K562 (cell line): ENCODE measurements at regions not wholly inside any gene's neighbourhood (a gene's known extent, or its start where the extent isn't known, plus 50 kb on each side); places are given as distances from the start of the nearest gene placed in this dataset.
A peak's percentile ranks its signal among the peaks of the same experiment; 100 is the strongest.
"Not testable (repeated sequence)": the region's sequence is repeated elsewhere in the genome, so short reads cannot be mapped to it uniquely, and the experiment has no call there.

ENCODE experiments used
- ATAC-seq: fragments of 200-7000 bp; cut with Tn5 transposase; 3 replicates; pipeline ENCODE4 v1.9.1; 2020; ENCODE audit warnings: moderate library complexity
- BruUV-seq: library from RNA; stranded (reverse); fragments of 400-500 nt; replicated peaks from 2 replicates; lab custom pipeline; 2021; lab: Mats Ljungman, UMichigan
- CTCF ChIA-PET: fragments of 300-600 bp; formaldehyde crosslinking; extraction: SDS; loops from one replicate; lab custom pipeline; 2021; ENCODE audit warnings: low intra/inter-chr PET ratio; lab: Yijun Ruan, JAX
- POLR2A ChIA-PET: fragments of 300-600, 350-650 bp; sonication (Branson Sonifier 250); formaldehyde crosslinking; extraction: SDS; loops from one replicate; lab custom pipeline; 2021; ENCODE audit warnings: antibody characterized with exemption, inconsistent platforms; lab: Yijun Ruan, JAX
- DNase-seq, 4 experiments: peaks; one replicate each; pipeline versions ENCODE4 v3.0.0 to v3.0.0-alpha.2; 2011 to 2018; ENCODE audit warnings: low spot score in 3 of 4, mixed read lengths in 3 of 4; ENCODE audit errors: extremely low read depth in 1 of 4
- FAIRE-seq: peaks from 2 replicates; lab custom pipeline; 2011; peaks lifted over from hg19 to GRCh38; lab: Jason Lieb, UNC
- H2AFZ ChIP-seq: 2 replicates; pipeline ENCODE4 v1.6.0; 2011; ENCODE audit warnings: low read depth, low read length, control low read depth, inconsistent platforms
- H3K27ac ChIP-seq: fragments of 200-600 bp; 3 replicates; pipeline ENCODE4 v1.8.0; 2011; ENCODE audit warnings: low read depth, mild to moderate bottlenecking, control low read depth, inconsistent platforms, low read length, moderate library complexity, mixed read lengths; ENCODE audit errors: extremely low read depth
- H3K27me3 ChIP-seq, 2 experiments: fragments of 300-600 bp in 1 of 2; 2 replicates in 1 of 2; 3 replicates in 1 of 2; pipeline versions ENCODE4 v1.6.0 to v1.8.0; 2011; ENCODE audit warnings: inconsistent platforms in 2 of 2, low read length in 2 of 2, mild to moderate bottlenecking in 1 of 2, mixed read lengths in 1 of 2, moderate library complexity in 1 of 2; ENCODE audit not compliant: control insufficient read depth in 2 of 2, insufficient read depth in 2 of 2
- H3K36me3 ChIP-seq: fragments of 300-600 bp; 3 replicates; pipeline ENCODE4 v1.8.0; 2011; ENCODE audit warnings: mild to moderate bottlenecking, low read length, inconsistent platforms; ENCODE audit not compliant: control insufficient read depth, insufficient read depth
- H3K4me1 ChIP-seq, 2 experiments: fragments of 200-600 bp in 1 of 2; replicated peaks in 1 of 2; 2 replicates in 1 of 2; 3 replicates in 1 of 2; pipeline versions ENCODE4 v1.5.1 to v1.8.0; 2011; ENCODE audit warnings: inconsistent platforms in 2 of 2, low read length in 2 of 2, mild to moderate bottlenecking in 1 of 2, mixed read lengths in 1 of 2, moderate library complexity in 1 of 2; ENCODE audit not compliant: control insufficient read depth in 2 of 2, insufficient read depth in 2 of 2
- H3K4me2 ChIP-seq: 2 replicates; pipeline ENCODE4 v1.6.1; 2011; ENCODE audit warnings: low read length, control low read depth, inconsistent platforms, mixed read lengths; ENCODE audit not compliant: insufficient read depth
- H3K4me3 ChIP-seq: fragments of 200-600 bp; sonication (generic), shearing (Covaris generic); 2 replicates; pipeline ENCODE4 v1.5.1; 2016; ENCODE audit warnings: control low read depth, inconsistent platforms
- H3K79me2 ChIP-seq: fragments of 200-600 bp; 3 replicates; pipeline ENCODE4 v1.8.0; 2011; ENCODE audit warnings: low read length, inconsistent platforms; ENCODE audit not compliant: control insufficient read depth, insufficient read depth
- H3K9ac ChIP-seq, 2 experiments: 2 replicates each; pipeline versions ENCODE4 v1.6.0 to v1.6.1; 2011; ENCODE audit warnings: low read depth in 2 of 2, low read length in 2 of 2, control low read depth in 1 of 2, inconsistent platforms in 1 of 2, mild to moderate bottlenecking in 1 of 2, mixed read lengths in 1 of 2; ENCODE audit not compliant: insufficient read depth in 1 of 2
- H3K9me1 ChIP-seq: one replicate; pipeline ENCODE4 v1.6.0; 2011; ENCODE audit warnings: inconsistent platforms, mild to moderate bottlenecking, low read length, moderate library complexity; ENCODE audit not compliant: control insufficient read depth, insufficient read depth
- H3K9me3 ChIP-seq: replicated peaks from 2 replicates; pipeline ENCODE4 v1.5.1; 2011; ENCODE audit warnings: low read depth, low read length, inconsistent platforms; ENCODE audit not compliant: control insufficient read depth, insufficient read depth
- H4K20me1 ChIP-seq: replicated peaks from 2 replicates; pipeline ENCODE4 v1.6.1; 2011; ENCODE audit warnings: low read length, inconsistent platforms, mixed read lengths; ENCODE audit not compliant: control insufficient read depth, insufficient read depth
- ARID1B ChIP-seq: fragments of 450-650 bp; IDR thresholded peaks from 2 replicates; pipeline ENCODE4 v1.6.1; 2016; ENCODE audit warnings: antibody characterized with exemption, mild to moderate bottlenecking, inconsistent platforms
- ARNT ChIP-seq, 2 experiments: fragments of 450-650 bp; IDR thresholded peaks; 2 replicates each; pipeline ENCODE4 v1.6.1; 2016; ENCODE audit warnings: mild to moderate bottlenecking in 1 of 2
- ELF4 ChIP-seq: fragments of 450-650 bp; formaldehyde crosslinking; IDR thresholded peaks from 2 replicates; pipeline ENCODE4 v1.4.0; 2022; ENCODE audit warnings: missing genetic modification characterization
- GATAD2A ChIP-seq: fragments of 450-650 bp; IDR thresholded peaks from 2 replicates; pipeline ENCODE4 v1.6.1; 2017
- HDAC2 ChIP-seq: fragments of 450-650 bp; IDR thresholded peaks from 2 replicates; pipeline ENCODE4 v1.6.1; 2016; ENCODE audit warnings: mild to moderate bottlenecking
- MAZ ChIP-seq, 2 experiments: fragments of 450-650 bp in 1 of 2; sonication (generic) in 1 of 2; formaldehyde crosslinking; IDR thresholded peaks in 1 of 2; conservative IDR thresholded peaks in 1 of 2; 2 replicates each; pipeline versions ENCODE4 v1.4.0 to v1.5.0; 2020; ENCODE audit warnings: mild to moderate bottlenecking in 1 of 2, missing genetic modification reagents in 1 of 2
- MEIS2 ChIP-seq: fragments of 450-650 bp; IDR thresholded peaks from 2 replicates; pipeline ENCODE4 v1.6.1; 2014; ENCODE audit warnings: mild to moderate bottlenecking; ENCODE audit not compliant: partially characterized antibody
- NR2C1 ChIP-seq, 2 experiments: fragments of 450-650 bp; IDR thresholded peaks; 2 replicates each; pipeline ENCODE4 v1.6.1; 2017; ENCODE audit warnings: mild to moderate bottlenecking in 2 of 2, antibody characterized with exemption in 1 of 2, inconsistent platforms in 1 of 2, missing compliant biosample characterization in 1 of 2, missing genetic modification characterization in 1 of 2
- PKNOX1 ChIP-seq: fragments of 450-650 bp; IDR thresholded peaks from 2 replicates; pipeline ENCODE4 v1.6.1; 2016
- SOX6 ChIP-seq: fragments of 450-650 bp; IDR thresholded peaks from 2 replicates; pipeline ENCODE4 v1.6.1; 2014; ENCODE audit warnings: mild to moderate bottlenecking
- TEAD4 ChIP-seq, 2 experiments: sonication (generic) in 1 of 2; formaldehyde crosslinking in 1 of 2; IDR thresholded peaks; 2 replicates each; pipeline versions ENCODE4 v1.6.1 to v1.8.0; 2012 to 2022; ENCODE audit warnings: borderline replicate concordance in 1 of 2, inconsistent platforms in 1 of 2, low read length in 1 of 2, mild to moderate bottlenecking in 1 of 2, missing genetic modification reagents in 1 of 2
- ZNF197 ChIP-seq: fragments of 200-800 bp; sonication (Bioruptor generic); IDR thresholded peaks from 2 replicates; pipeline ENCODE4 v1.6.1; 2016; ENCODE audit warnings: low read depth, missing genetic modification characterization, missing compliant biosample characterization
- ZNF41 ChIP-seq: fragments of 250-450 bp; sonication (Bioruptor Pico); conservative IDR thresholded peaks from 2 replicates; pipeline ENCODE4 v1.4.0; 2020; ENCODE audit warnings: mild to moderate bottlenecking
- ZNF586 ChIP-seq: fragments of 450-650 bp; formaldehyde crosslinking; conservative IDR thresholded peaks from 2 replicates; pipeline ENCODE4 v1.4.0; 2020; ENCODE audit warnings: mild to moderate bottlenecking, moderate library complexity
- ZNF695 ChIP-seq: fragments of 450-650 bp; formaldehyde crosslinking; IDR thresholded peaks from 2 replicates; pipeline ENCODE4 v1.4.0; 2020; ENCODE audit warnings: mild to moderate bottlenecking, moderate library complexity
- WGBS: fragments of 100-300 bp; shearing (Covaris generic); methylation state at CpG from one replicate; pipeline ENCODE4 v1.1.6; 2016; ENCODE audit warnings: low coverage, mixed read lengths; ENCODE audit not compliant: insufficient coverage; ENCODE audit errors: missing lambda C conversion rate; 5-methylcytosine and 5-hydroxymethylcytosine counted together
- in situ Hi-C: fragments of 300-500 bp; cut with MboI; formaldehyde crosslinking; loops from 4 replicates; pipeline ENCODE4 v1.15.0; 2018; ENCODE audit warnings: inconsistent platforms, mixed read lengths
- intact Hi-C: fragments of 100-400 bp; cut with micrococcal nuclease; formaldehyde crosslinking; loops from 2 replicates; pipeline ENCODE4 v1.14.2; 2022

GRCh38 chr11:71712350-71712749 lies 120.7 kb upstream of the DEFB108B start:
- ATAC-seq, H4K20me1 ChIP-seq, H3K4me3 ChIP-seq, H3K79me2 ChIP-seq, in situ Hi-C loops, FAIRE-seq, H3K9ac ChIP-seq, CTCF ChIA-PET, POLR2A ChIA-PET, H3K9me3 ChIP-seq, intact Hi-C loops, H3K4me2 ChIP-seq, BruUV-seq, DNase-seq, H2AFZ ChIP-seq, H3K36me3 ChIP-seq, H3K27ac ChIP-seq, H3K9me1 ChIP-seq, H3K27me3 ChIP-seq: not testable (repeated sequence)
- peaks cover 0 to 27% of the 10 kb centered on the region in 2 experiments; a peak in 3 of 5 replicates for H3K4me1 ChIP-seq
- WGBS = 17% methylated on average over 2 of the region's 2 CpGs
- peak; percentile 64 for TF ChIP-seq MEIS2
- TF ChIP-seq PKNOX1 = 0 out of 2 replicates have a peak, but pooled peaks have one; percentile 15
- TF ChIP-seq ARNT (IDR thresholded peaks at IDR 0.05) = peak in 1 of 2 experiments; percentile 75; a peak in 2 of 4 replicates

- peak overlapping the region; percentile 55; the same call in 1 of the 3 replicates for H3K27ac ChIP-seq
- H3K36me3 ChIP-seq; in situ Hi-C loops; H3K9ac ChIP-seq; intact Hi-C loops; POLR2A ChIA-PET; ATAC-seq; H3K9me3 ChIP-seq; H2AFZ ChIP-seq; BruUV-seq; H3K4me2 ChIP-seq; H3K79me2 ChIP-seq; FAIRE-seq; CTCF ChIA-PET; H3K9me1 ChIP-seq; H3K4me3 ChIP-seq; H3K27me3 ChIP-seq; H4K20me1 ChIP-seq; TF ChIP-seq TEAD4 (CRISPR knock-in tag; IDR thresholded peaks at IDR 0.05; ENCODE audit: borderline replicate concordance); NR2C1 (IDR thresholded peaks at IDR 0.05): not testable (repeated sequence)
- 2% methylated on average over 5 of the region's 5 CpGs for WGBS
- peak in 1 of 4 experiments; percentile 36 for DNase-seq
- peaks cover 0 to 26% of the 10 kb centered on the region in 2 experiments; a peak in 3 of 5 replicates for H3K4me1 ChIP-seq
- TF ChIP-seq SOX6 (peak; percentile 24; the same call in 1 of the 2 replicates), GATAD2A (peak; percentile 83), ZNF695 (CRISPR knock-in tag) (peak; percentile 93), TEAD4 (IDR thresholded peaks at IDR 0.05; ENCODE audit: low read length) (peak; percentile 50), ZNF41 (peak; percentile 89; the same call in 1 of the 2 replicates), NR2C1 (tag; IDR thresholded peaks at IDR 0.05) (peak; percentile 84), HDAC2 (peak; percentile 77; the same call in 1 of the 2 replicates), ZNF586 (peak; percentile 82; the same call in 1 of the 2 replicates), ELF4 (CRISPR knock-in tag) (peak; percentile 91), MAZ (CRISPR knock-in tag; conservative IDR thresholded peaks at IDR 0.05 in 1 of 2, IDR thresholded peaks at IDR 0.05 in 1 of 2) (peak in 1 of 2 experiments; percentile 91; a peak in 2 of 4 replicates), ARID1B (peak; percentile 84), ZNF197 (peak; percentile 89)
These were observed 120.2 kb upstream of the DEFB108B start for GRCh38 chr11:71712846-71713245.
